Colonic mucosa (tissue), 4 donors: ENCODE measurements at regions not wholly inside any gene's neighbourhood (a gene's known extent, or its start where the extent isn't known, plus 50 kb on each side); places are given as distances from the start of the nearest gene placed in this dataset.

Source experiments
- DNase-seq: peaks from one replicate; pipeline ENCODE4 v3.0.0-alpha.2; 2020
- H3K27ac ChIP-seq: fragments of 200-600 bp; one replicate; pipeline ENCODE4 v1.8.0; 2021
- H3K27me3 ChIP-seq: fragments of 200-600 bp; one replicate; pipeline ENCODE4 v1.8.0; 2021
- H3K36me3 ChIP-seq: fragments of 200-600 bp; one replicate; pipeline ENCODE4 v1.8.0; 2021
- H3K4me1 ChIP-seq: fragments of 200-600 bp; one replicate; pipeline ENCODE4 v1.8.0; 2021; ENCODE audit warnings: mild to moderate bottlenecking
- H3K4me3 ChIP-seq: fragments of 200-600 bp; one replicate; pipeline ENCODE4 v1.8.0; 2021
- H3K9ac ChIP-seq, 2 donors: one replicate each; pipeline ENCODE4 v1.7.0; 2013; ENCODE audit warnings: control low read depth in 2 of 2, low read depth in 2 of 2, low read length in 2 of 2
- H3K9me3 ChIP-seq: fragments of 200-600 bp; one replicate; pipeline ENCODE4 v1.8.0; 2021
- intact Hi-C: fragments of 100-400 bp; cut with DNase I; formaldehyde crosslinking; loops from one replicate; pipeline ENCODE4 v1.14.1; 2022
- TF ChIP-seq, protein P1 (sequence below): fragments of 200-600 bp; IDR thresholded peaks from one replicate; pipeline ENCODE4 v1.8.0; 2022; ENCODE audit warnings: antibody characterized with exemption, mild to moderate bottlenecking
- donor health status: healthy.
- donor health status: DM: no; HTN: no; CAD: no.
- donor health status: DM: no; HTN: no; CAD: no.

GRCh38 chr5:2986301-2986700 is 234.8 kb upstream of the IRX2 start:
- Histone ChIP-seq H3K9me3 (no peaks in the 10 kb centered on the region), H3K27ac (no peak overlapping the region), H3K4me1 (no peaks in the 10 kb centered on the region), H3K27me3 (no peaks in the 10 kb centered on the region), H3K4me3 (no peak overlapping the region), H3K36me3 (no peaks in the 10 kb centered on the region), H3K9ac (no peak overlapping the region)
- DNase-seq: no peak
- TF ChIP-seq, protein P1, sequence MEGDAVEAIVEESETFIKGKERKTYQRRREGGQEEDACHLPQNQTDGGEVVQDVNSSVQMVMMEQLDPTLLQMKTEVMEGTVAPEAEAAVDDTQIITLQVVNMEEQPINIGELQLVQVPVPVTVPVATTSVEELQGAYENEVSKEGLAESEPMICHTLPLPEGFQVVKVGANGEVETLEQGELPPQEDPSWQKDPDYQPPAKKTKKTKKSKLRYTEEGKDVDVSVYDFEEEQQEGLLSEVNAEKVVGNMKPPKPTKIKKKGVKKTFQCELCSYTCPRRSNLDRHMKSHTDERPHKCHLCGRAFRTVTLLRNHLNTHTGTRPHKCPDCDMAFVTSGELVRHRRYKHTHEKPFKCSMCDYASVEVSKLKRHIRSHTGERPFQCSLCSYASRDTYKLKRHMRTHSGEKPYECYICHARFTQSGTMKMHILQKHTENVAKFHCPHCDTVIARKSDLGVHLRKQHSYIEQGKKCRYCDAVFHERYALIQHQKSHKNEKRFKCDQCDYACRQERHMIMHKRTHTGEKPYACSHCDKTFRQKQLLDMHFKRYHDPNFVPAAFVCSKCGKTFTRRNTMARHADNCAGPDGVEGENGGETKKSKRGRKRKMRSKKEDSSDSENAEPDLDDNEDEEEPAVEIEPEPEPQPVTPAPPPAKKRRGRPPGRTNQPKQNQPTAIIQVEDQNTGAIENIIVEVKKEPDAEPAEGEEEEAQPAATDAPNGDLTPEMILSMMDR: no peak
- intact Hi-C loops: no loop called here

- intact Hi-C loops: no loop called here
- Histone ChIP-seq H3K27ac (no peak overlapping the region), H3K36me3 (no peaks in the 10 kb centered on the region), H3K9me3 (no peaks in the 10 kb centered on the region), H3K4me1 (no peaks in the 10 kb centered on the region), H3K9ac (no peak overlapping the region), H3K4me3 (no peak overlapping the region), H3K27me3 (no peaks in the 10 kb centered on the region)
- TF ChIP-seq, protein P1: no peak
- DNase-seq: no peak
Observed at GRCh38 chr5:2985718-2986117, 234.2 kb upstream of the IRX2 start.

- no peak overlapping the region for H3K27ac ChIP-seq
- TF ChIP-seq, protein P1: no peak
- intact Hi-C loops: no loop called here
Observed at GRCh38 chr5:2983583-2984300, 232.3 kb upstream of the IRX2 start.

GRCh38 chr5:2981652-2982051 is 230.2 kb upstream of the IRX2 start:
- H3K4me1 ChIP-seq: no peaks in the 10 kb centered on the region
- no peak overlapping the region for H3K27ac ChIP-seq
- H3K4me3 ChIP-seq: no peak overlapping the region
- no peaks in the 10 kb centered on the region for H3K9me3 ChIP-seq
- no peaks in the 10 kb centered on the region for H3K36me3 ChIP-seq
- H3K27me3 ChIP-seq: no peaks in the 10 kb centered on the region
- intact Hi-C loops: no loop called here
- TF ChIP-seq, protein P1: no peak
- no peak overlapping the region for H3K9ac ChIP-seq
- DNase-seq: no peak

More at GRCh38 chr5:2983583-2984300, 232.3 kb upstream of the IRX2 start:
- H3K4me1 ChIP-seq: no peaks in the 10 kb centered on the region
- no peaks in the 10 kb centered on the region for H3K36me3 ChIP-seq
- no peaks in the 10 kb centered on the region for H3K27me3 ChIP-seq
- no peak for DNase-seq
- no peak overlapping the region for H3K9ac ChIP-seq
- no peaks in the 10 kb centered on the region for H3K9me3 ChIP-seq
- no peak overlapping the region for H3K4me3 ChIP-seq

DNA sequence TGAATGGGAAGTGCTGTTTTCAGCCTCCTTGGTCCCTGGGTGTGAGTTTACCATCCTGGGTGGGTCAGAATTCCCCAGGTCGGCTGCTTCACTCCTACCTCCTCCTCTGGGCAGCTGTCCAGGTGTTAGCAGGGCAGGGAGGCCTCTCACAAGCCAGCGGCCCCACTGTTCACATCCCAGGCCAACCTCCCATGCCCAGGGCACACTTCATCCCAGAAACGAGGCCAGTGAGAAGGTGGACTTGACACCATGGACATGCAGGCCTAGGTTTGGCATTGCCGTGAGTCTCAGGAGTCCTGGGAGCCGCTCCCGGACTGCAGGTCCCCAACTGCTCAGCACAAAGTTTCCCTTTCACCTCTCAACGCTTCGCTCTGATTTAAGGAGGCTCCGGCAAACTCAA is 229.6 kb upstream of the IRX2 start:
- Histone ChIP-seq H3K27ac (no peak overlapping the region), H3K4me1 (no peaks in the 10 kb centered on the region), H3K9ac (no peak overlapping the region), H3K36me3 (no peaks in the 10 kb centered on the region), H3K9me3 (no peaks in the 10 kb centered on the region), H3K4me3 (no peak overlapping the region), H3K27me3 (no peaks in the 10 kb centered on the region)
- TF ChIP-seq, protein P1: no peak
- no peak for DNase-seq
- intact Hi-C loops: no loop called here
